GM23338 (cell line): ENCODE measurements at regions not wholly inside any gene's neighbourhood (a gene's known extent, or its start where the extent isn't known, plus 50 kb on each side); places are given as distances from the start of the nearest gene placed in this dataset.

ENCODE experiments used
- ATAC-seq: fragments of 200-7000 bp; cut with Tn5 transposase; 3 replicates; pipeline ENCODE4 v1.9.1; 2020
- DNase-seq: peaks from one replicate; pipeline ENCODE4 v3.0.0-alpha.2; 2015; ENCODE audit warnings: low spot score
- H2AFZ ChIP-seq: fragments of 200-600 bp; sonication (generic); 2 replicates; pipeline ENCODE4 v1.8.0; 2016; ENCODE audit warnings: antibody characterized with exemption, mild to moderate bottlenecking, moderate library complexity
- H3F3A ChIP-seq: fragments of 200-600 bp; sonication (generic); replicated peaks from 2 replicates; pipeline ENCODE4 v1.8.0; 2017; ENCODE audit warnings: antibody characterized with exemption, mixed run types, low read depth
- H3K27ac ChIP-seq: fragments of 200-600 bp; sonication (generic); 2 replicates; pipeline ENCODE4 v1.6.1; 2016; ENCODE audit warnings: low read depth
- H3K27me3 ChIP-seq: fragments of 200-600 bp; sonication (generic); 2 replicates; pipeline ENCODE4 v1.8.0; 2016; ENCODE audit warnings: mild to moderate bottlenecking, mixed run types, moderate library complexity; ENCODE audit not compliant: insufficient read depth
- H3K36me3 ChIP-seq: fragments of 200-600 bp; sonication (generic); 2 replicates; pipeline ENCODE4 v1.8.0; 2016; ENCODE audit warnings: mild to moderate bottlenecking; ENCODE audit not compliant: insufficient read depth
- H3K4me1 ChIP-seq: fragments of 200-600 bp; sonication (generic); 2 replicates; pipeline ENCODE4 v1.8.0; 2016; ENCODE audit warnings: mild to moderate bottlenecking, moderate library complexity; ENCODE audit not compliant: insufficient read depth
- H3K4me2 ChIP-seq: fragments of 200-600 bp; sonication (generic); 2 replicates; pipeline ENCODE4 v1.7.1; 2017; ENCODE audit warnings: mixed run types
- H3K4me3 ChIP-seq: fragments of 200-600 bp; sonication (generic); 2 replicates; pipeline ENCODE4 v1.6.1; 2016; ENCODE audit warnings: mixed run types
- H3K79me2 ChIP-seq: fragments of 200-600 bp; sonication (generic); replicated peaks from 2 replicates; pipeline ENCODE4 v1.8.0; 2017; ENCODE audit warnings: mild to moderate bottlenecking; ENCODE audit not compliant: insufficient read depth
- H3K9me2 ChIP-seq: fragments of 200-600 bp; sonication (generic); 2 replicates; pipeline ENCODE4 v1.8.0; 2017; ENCODE audit not compliant: insufficient read depth
- H4K20me1 ChIP-seq: fragments of 200-600 bp; sonication (generic); replicated peaks from 2 replicates; pipeline ENCODE4 v1.8.0; 2017; ENCODE audit warnings: mild to moderate bottlenecking; ENCODE audit not compliant: insufficient read depth
- H3K27ac Mint-ChIP-seq: 2 replicates; pipeline ENCODE4 v1.8.0; 2020; ENCODE audit warnings: inconsistent platforms, mild to moderate bottlenecking, moderate library complexity, mixed read lengths
- H3K27me3 Mint-ChIP-seq: 3 replicates; pipeline ENCODE4 v1.8.0; 2022; ENCODE audit warnings: low read depth, mild to moderate bottlenecking, moderate library complexity, mixed read lengths, inconsistent platforms; ENCODE audit not compliant: insufficient read depth, poor library complexity
- H3K36me3 Mint-ChIP-seq: 3 replicates; pipeline ENCODE4 v1.8.0; 2021; ENCODE audit warnings: low read depth, mild to moderate bottlenecking, inconsistent platforms, moderate library complexity, mixed read lengths
- H3K4me1 Mint-ChIP-seq: 3 replicates; pipeline ENCODE4 v1.8.0; 2020; ENCODE audit warnings: mild to moderate bottlenecking, inconsistent platforms, mixed read lengths
- H3K4me3 Mint-ChIP-seq: 3 replicates; pipeline ENCODE4 v1.8.0; 2021; ENCODE audit warnings: moderate library complexity, mild to moderate bottlenecking, inconsistent platforms, mixed read lengths
- H3K9me3 Mint-ChIP-seq: 3 replicates; pipeline ENCODE4 v1.8.0; 2020; ENCODE audit warnings: moderate library complexity, mild to moderate bottlenecking, inconsistent platforms, mixed read lengths
- EZH2 ChIP-seq: fragments of 200-600 bp; sonication (generic); IDR thresholded peaks from one replicate; pipeline ENCODE4 v1.8.0; 2017; ENCODE audit warnings: antibody characterized with exemption, mild to moderate bottlenecking, low read depth; ENCODE audit not compliant: unreplicated experiment
- EZH2phosphoT487 ChIP-seq: fragments of 200-600 bp; sonication (generic); IDR thresholded peaks from one replicate; pipeline ENCODE4 v1.8.1; 2018; ENCODE audit warnings: antibody characterized with exemption; ENCODE audit not compliant: unreplicated experiment
- JUNB ChIP-seq: IDR thresholded peaks from one replicate; pipeline ENCODE4 v1.6.1; 2016; ENCODE audit warnings: antibody characterized with exemption; ENCODE audit not compliant: unreplicated experiment
- NANOG ChIP-seq: IDR thresholded peaks from 2 replicates; pipeline ENCODE4 v1.6.1; 2016; ENCODE audit warnings: antibody characterized with exemption, borderline replicate concordance
- POLR2AphosphoS5 ChIP-seq: IDR thresholded peaks from 2 replicates; pipeline ENCODE4 v1.6.1; 2016; ENCODE audit warnings: antibody characterized with exemption, low read depth
- STAT1 ChIP-seq: IDR thresholded peaks from one replicate; pipeline ENCODE4 v1.6.1; 2016; ENCODE audit warnings: antibody characterized with exemption; ENCODE audit not compliant: unreplicated experiment
- ZNF114 ChIP-seq: fragments of 250-450 bp; sonication (Bioruptor Pico); IDR thresholded peaks from 2 replicates; pipeline ENCODE4 v1.5.0; 2020; ENCODE audit warnings: mild to moderate bottlenecking, moderate library complexity
- TF ChIP-seq, protein P1 (sequence below): fragments of 250-450 bp; sonication (Bioruptor Pico); IDR thresholded peaks from 2 replicates; pipeline ENCODE4 v1.5.0; 2020; ENCODE audit warnings: mild to moderate bottlenecking, moderate library complexity

DNA sequence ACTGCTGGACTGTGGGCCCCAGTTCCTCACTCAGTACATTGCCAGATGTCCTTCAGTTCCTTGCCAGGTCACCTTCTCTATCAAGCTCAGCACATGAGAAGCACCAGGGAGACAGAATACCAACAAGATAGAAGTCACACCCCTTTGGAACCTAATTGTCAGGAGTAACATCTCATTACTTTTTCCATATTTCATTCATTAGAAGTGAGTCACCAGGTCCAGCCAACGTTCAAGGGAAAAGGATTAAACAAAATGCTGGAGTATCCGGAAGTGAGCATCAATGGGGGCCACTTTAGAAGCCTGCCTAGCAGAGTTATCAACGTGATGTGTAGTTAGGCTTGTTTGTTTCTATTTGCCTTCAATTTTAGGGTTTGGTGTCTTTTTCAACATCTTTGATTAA lies 569.3 kb downstream of the MIAT start:
- Mint-ChIP-seq H3K27me3 (no peaks in the 10 kb centered on the region), H3K4me3 (no peak overlapping the region), H3K27ac (no peak overlapping the region), H3K36me3 (no peaks in the 10 kb centered on the region), H3K4me1 (no peaks in the 10 kb centered on the region), H3K9me3 (no peaks in the 10 kb centered on the region)
- H3K27me3 ChIP-seq: no peaks in the 10 kb centered on the region
- DNase-seq: no peak
- H3F3A ChIP-seq: no peaks in the 10 kb centered on the region
- no peaks in the 10 kb centered on the region for H4K20me1 ChIP-seq
- no peak overlapping the region for H3K4me2 ChIP-seq
- peaks cover 4% of the 10 kb centered on the region; the same call in 1 of the 2 replicates for H3K9me2 ChIP-seq
- H3K36me3 ChIP-seq: no peaks in the 10 kb centered on the region
- no peak overlapping the region for H3K4me3 ChIP-seq
- no peak for ATAC-seq
- H2AFZ ChIP-seq: no peak overlapping the region
- no peak overlapping the region for H3K27ac ChIP-seq
- H3K4me1 ChIP-seq: no peaks in the 10 kb centered on the region
- no peaks in the 10 kb centered on the region for H3K79me2 ChIP-seq
- no peak for TF ChIP-seq JUNB

DNA sequence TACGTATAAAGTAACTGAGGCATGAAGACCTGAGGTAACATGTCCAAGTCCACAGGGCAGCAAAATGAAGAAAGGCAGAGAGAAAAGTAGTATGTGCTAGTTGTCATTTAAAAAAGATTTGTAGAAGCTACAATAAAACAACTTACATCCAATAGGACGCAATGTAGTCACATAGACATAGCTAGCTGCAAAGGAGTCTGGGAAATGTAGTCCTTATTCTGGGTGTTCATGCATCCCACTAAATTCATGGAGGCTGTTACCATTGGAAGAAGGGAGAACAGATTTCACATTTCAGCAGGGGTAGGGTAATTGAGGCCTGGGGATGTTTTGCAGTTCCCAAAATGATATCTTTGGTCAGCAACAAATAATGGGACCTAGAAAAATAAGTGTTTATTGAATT lies 571.4 kb downstream of the MIAT start:
- no peaks in the 10 kb centered on the region for H3K27me3 ChIP-seq
- no peak overlapping the region for H2AFZ ChIP-seq
- H3K36me3 Mint-ChIP-seq: no peaks in the 10 kb centered on the region
- H3K27ac ChIP-seq: no peak overlapping the region
- DNase-seq: peak; percentile 43
- no peaks in the 10 kb centered on the region; the same call in 2 of the 3 replicates for H3K4me1 Mint-ChIP-seq
- no peak overlapping the region for H3K4me2 ChIP-seq
- no peaks in the 10 kb centered on the region for H3K9me3 Mint-ChIP-seq
- ATAC-seq: no peak
- no peak overlapping the region for H3K4me3 ChIP-seq
- H4K20me1 ChIP-seq: no peaks in the 10 kb centered on the region
- H3K4me3 Mint-ChIP-seq: no peak overlapping the region
- H3K4me1 ChIP-seq: no peaks in the 10 kb centered on the region
- no peak overlapping the region for H3K27ac Mint-ChIP-seq
- H3F3A ChIP-seq: no peaks in the 10 kb centered on the region
- no peaks in the 10 kb centered on the region for H3K36me3 ChIP-seq
- H3K9me2 ChIP-seq: peaks cover 4% of the 10 kb centered on the region; the same call in 1 of the 2 replicates
- TF ChIP-seq EZH2phosphoT487: no peak
- TF ChIP-seq ZNF114 (CRISPR knock-in tag): no peak
- TF ChIP-seq NANOG: no peak
- no peak for TF ChIP-seq JUNB
- no peaks in the 10 kb centered on the region for H3K79me2 ChIP-seq
- no peaks in the 10 kb centered on the region for H3K27me3 Mint-ChIP-seq

DNA sequence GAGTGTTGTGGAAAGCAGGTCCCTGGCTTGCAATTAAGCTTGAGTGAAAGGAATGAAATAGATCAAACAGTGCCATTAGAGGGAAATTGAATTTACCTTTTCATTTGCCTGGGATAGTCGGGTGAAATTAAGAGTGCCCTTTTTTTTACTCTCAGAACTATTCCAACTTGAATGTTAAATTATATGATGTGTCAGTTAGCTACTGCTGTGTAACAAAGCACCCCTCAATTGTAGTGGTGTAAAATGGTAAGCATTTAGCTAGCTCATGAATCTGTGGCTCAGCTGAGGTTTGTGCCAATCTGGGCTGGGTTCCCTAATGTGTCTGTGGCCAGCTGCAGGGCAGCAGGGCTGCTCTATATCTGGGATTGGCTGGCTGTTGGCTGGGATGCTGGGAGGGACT lies 571.4 kb downstream of the MN1 start:
- no peak overlapping the region for H3K4me3 Mint-ChIP-seq
- no peak for DNase-seq
- H3K4me1 ChIP-seq: no peaks in the 10 kb centered on the region
- H3K36me3 ChIP-seq: no peaks in the 10 kb centered on the region
- no peaks in the 10 kb centered on the region for H3K27me3 Mint-ChIP-seq
- H3K4me1 Mint-ChIP-seq: no peaks in the 10 kb centered on the region; the same call in 2 of the 3 replicates
- ATAC-seq: no peak
- H3K4me2 ChIP-seq: no peak overlapping the region
- H3K9me2 ChIP-seq: peaks cover 4% of the 10 kb centered on the region; the same call in 1 of the 2 replicates
- no peak overlapping the region for H2AFZ ChIP-seq
- no peaks in the 10 kb centered on the region for H3K9me3 Mint-ChIP-seq
- no peak overlapping the region for H3K4me3 ChIP-seq
- H4K20me1 ChIP-seq: no peaks in the 10 kb centered on the region
- H3K79me2 ChIP-seq: no peaks in the 10 kb centered on the region
- H3K27me3 ChIP-seq: no peaks in the 10 kb centered on the region
- H3K36me3 Mint-ChIP-seq: no peaks in the 10 kb centered on the region
- no peak overlapping the region for H3K27ac ChIP-seq
- no peaks in the 10 kb centered on the region for H3F3A ChIP-seq
- no peak overlapping the region for H3K27ac Mint-ChIP-seq
- TF ChIP-seq NANOG (no peak), ZNF114 (CRISPR knock-in tag) (no peak), EZH2 (no peak), STAT1 (no peak), JUNB (no peak), POLR2AphosphoS5 (no peak), EZH2phosphoT487 (no peak)
- TF ChIP-seq, protein P1, sequence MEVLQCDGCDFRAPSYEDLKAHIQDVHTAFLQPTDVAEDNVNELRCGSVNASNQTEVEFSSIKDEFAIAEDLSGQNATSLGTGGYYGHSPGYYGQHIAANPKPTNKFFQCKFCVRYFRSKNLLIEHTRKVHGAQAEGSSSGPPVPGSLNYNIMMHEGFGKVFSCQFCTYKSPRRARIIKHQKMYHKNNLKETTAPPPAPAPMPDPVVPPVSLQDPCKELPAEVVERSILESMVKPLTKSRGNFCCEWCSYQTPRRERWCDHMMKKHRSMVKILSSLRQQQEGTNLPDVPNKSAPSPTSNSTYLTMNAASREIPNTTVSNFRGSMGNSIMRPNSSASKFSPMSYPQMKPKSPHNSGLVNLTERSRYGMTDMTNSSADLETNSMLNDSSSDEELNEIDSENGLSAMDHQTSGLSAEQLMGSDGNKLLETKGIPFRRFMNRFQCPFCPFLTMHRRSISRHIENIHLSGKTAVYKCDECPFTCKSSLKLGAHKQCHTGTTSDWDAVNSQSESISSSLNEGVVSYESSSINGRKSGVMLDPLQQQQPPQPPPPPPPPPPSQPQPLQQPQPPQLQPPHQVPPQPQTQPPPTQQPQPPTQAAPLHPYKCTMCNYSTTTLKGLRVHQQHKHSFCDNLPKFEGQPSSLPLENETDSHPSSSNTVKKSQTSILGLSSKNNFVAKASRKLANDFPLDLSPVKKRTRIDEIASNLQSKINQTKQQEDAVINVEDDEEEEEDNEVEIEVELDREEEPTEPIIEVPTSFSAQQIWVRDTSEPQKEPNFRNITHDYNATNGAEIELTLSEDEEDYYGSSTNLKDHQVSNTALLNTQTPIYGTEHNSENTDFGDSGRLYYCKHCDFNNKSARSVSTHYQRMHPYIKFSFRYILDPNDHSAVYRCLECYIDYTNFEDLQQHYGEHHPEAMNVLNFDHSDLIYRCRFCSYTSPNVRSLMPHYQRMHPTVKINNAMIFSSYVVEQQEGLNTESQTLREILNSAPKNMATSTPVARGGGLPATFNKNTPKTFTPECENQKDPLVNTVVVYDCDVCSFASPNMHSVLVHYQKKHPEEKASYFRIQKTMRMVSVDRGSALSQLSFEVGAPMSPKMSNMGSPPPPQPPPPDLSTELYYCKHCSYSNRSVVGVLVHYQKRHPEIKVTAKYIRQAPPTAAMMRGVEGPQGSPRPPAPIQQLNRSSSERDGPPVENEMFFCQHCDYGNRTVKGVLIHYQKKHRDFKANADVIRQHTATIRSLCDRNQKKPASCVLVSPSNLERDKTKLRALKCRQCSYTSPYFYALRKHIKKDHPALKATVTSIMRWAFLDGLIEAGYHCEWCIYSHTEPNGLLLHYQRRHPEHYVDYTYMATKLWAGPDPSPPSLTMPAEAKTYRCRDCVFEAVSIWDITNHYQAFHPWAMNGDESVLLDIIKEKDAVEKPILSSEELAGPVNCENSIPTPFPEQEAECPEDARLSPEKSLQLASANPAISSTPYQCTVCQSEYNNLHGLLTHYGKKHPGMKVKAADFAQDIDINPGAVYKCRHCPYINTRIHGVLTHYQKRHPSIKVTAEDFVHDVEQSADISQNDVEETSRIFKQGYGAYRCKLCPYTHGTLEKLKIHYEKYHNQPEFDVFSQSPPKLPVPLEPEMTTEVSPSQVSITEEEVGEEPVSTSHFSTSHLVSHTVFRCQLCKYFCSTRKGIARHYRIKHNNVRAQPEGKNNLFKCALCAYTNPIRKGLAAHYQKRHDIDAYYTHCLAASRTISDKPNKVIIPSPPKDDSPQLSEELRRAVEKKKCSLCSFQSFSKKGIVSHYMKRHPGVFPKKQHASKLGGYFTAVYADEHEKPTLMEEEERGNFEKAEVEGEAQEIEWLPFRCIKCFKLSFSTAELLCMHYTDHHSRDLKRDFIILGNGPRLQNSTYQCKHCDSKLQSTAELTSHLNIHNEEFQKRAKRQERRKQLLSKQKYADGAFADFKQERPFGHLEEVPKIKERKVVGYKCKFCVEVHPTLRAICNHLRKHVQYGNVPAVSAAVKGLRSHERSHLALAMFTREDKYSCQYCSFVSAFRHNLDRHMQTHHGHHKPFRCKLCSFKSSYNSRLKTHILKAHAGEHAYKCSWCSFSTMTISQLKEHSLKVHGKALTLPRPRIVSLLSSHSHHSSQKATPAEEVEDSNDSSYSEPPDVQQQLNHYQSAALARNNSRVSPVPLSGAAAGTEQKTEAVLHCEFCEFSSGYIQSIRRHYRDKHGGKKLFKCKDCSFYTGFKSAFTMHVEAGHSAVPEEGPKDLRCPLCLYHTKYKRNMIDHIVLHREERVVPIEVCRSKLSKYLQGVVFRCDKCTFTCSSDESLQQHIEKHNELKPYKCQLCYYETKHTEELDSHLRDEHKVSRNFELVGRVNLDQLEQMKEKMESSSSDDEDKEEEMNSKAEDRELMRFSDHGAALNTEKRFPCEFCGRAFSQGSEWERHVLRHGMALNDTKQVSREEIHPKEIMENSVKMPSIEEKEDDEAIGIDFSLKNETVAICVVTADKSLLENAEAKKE (CRISPR knock-in tag): no peak
